H1 (cell line): ENCODE measurements at regions not wholly inside any gene's neighbourhood (a gene's known extent, or its start where the extent isn't known, plus 50 kb on each side); places are given as distances from the start of the nearest gene placed in this dataset.

Experiments
- CTCF ChIA-PET: fragments of 300-600 bp; sonication (Branson Sonifier 250); formaldehyde crosslinking; loops from one replicate; lab custom pipeline; 2021; ENCODE audit not compliant: partially characterized antibody; lab: Charles Lee
- POLR2A ChIA-PET: fragments of 300-600 bp; sonication (Branson Sonifier 250); formaldehyde crosslinking; loops from one replicate; lab custom pipeline; 2021; ENCODE audit warnings: inconsistent platforms; ENCODE audit not compliant: partially characterized antibody; lab: Charles Lee
- DNase-seq, 2 experiments: peaks; one replicate each; pipeline versions ENCODE4 v3.0.0 to v3.0.0-alpha.2; 2010 to 2022; ENCODE audit warnings: low spot score in 2 of 2, low read depth in 1 of 2, mixed read lengths in 1 of 2
- FAIRE-seq: peaks from 2 replicates; lab custom pipeline; 2011; peaks lifted over from hg19 to GRCh38; lab: Jason Lieb, UNC
- H2AFZ ChIP-seq: 2 replicates; pipeline ENCODE4 v1.8.1; 2012; ENCODE audit warnings: low read length, inconsistent platforms
- H2AK5ac ChIP-seq: 2 replicates; pipeline ENCODE4 v1.6.1; 2013; ENCODE audit warnings: low read depth, low read length
- H2BK120ac ChIP-seq: replicated peaks from 2 replicates; pipeline ENCODE3; 2013; ENCODE audit warnings: low read depth, low read length, inconsistent platforms
- H2BK12ac ChIP-seq: 2 replicates; pipeline ENCODE4 v1.6.1; 2013; ENCODE audit warnings: low read depth, low read length
- H2BK15ac ChIP-seq: 2 replicates; pipeline ENCODE4 v1.6.1; 2013; ENCODE audit warnings: low read length
- H2BK20ac ChIP-seq: 2 replicates; pipeline ENCODE4 v1.6.1; 2013; ENCODE audit warnings: low read length
- H2BK5ac ChIP-seq: 2 replicates; pipeline ENCODE4 v1.6.1; 2013; ENCODE audit warnings: low read depth, low read length
- H3K14ac ChIP-seq: 2 replicates; pipeline ENCODE4 v1.6.1; 2013; ENCODE audit warnings: inconsistent platforms; ENCODE audit not compliant: insufficient read length
- H3K18ac ChIP-seq: 2 replicates; pipeline ENCODE4 v1.6.1; 2013; ENCODE audit warnings: low read length; ENCODE audit errors: extremely low read depth
- H3K23ac ChIP-seq: 2 replicates; pipeline ENCODE4 v1.6.1; 2013; ENCODE audit warnings: inconsistent platforms; ENCODE audit not compliant: insufficient read length
- H3K23me2 ChIP-seq: 2 replicates; pipeline ENCODE4 v1.6.1; 2013; ENCODE audit warnings: low read depth, low read length
- H3K27ac ChIP-seq: 2 replicates; pipeline ENCODE4 v1.6.1; 2011; ENCODE audit warnings: low read depth, low read length, inconsistent platforms
- H3K27me3 ChIP-seq, 4 experiments: replicated peaks in 1 of 4; 1 replicate in 1 of 4; 2 replicates in 3 of 4; pipeline versions ENCODE4 v1.6.1 to v1.8.1; 2011 to 2013; ENCODE audit warnings: low read length in 3 of 4, mild to moderate bottlenecking in 3 of 4, inconsistent platforms in 2 of 4, mixed read lengths in 2 of 4, moderate library complexity in 1 of 4; ENCODE audit not compliant: control insufficient read depth in 3 of 4, insufficient read depth in 3 of 4; ENCODE audit errors: extremely low read depth in 1 of 4
- H3K36me3 ChIP-seq, 4 experiments: 2 replicates each; pipeline versions ENCODE4 v1.6.1 to v1.8.1; 2011 to 2013; ENCODE audit warnings: mild to moderate bottlenecking in 4 of 4, low read length in 3 of 4, moderate library complexity in 2 of 4, control low read depth in 1 of 4, inconsistent platforms in 1 of 4; ENCODE audit not compliant: insufficient read depth in 4 of 4, control insufficient read depth in 2 of 4
- H3K4ac ChIP-seq: replicated peaks from 2 replicates; pipeline ENCODE3; 2013; ENCODE audit warnings: low read length, low read depth, mixed read lengths, inconsistent platforms; ENCODE audit not compliant: insufficient read length
- H3K4me1 ChIP-seq, 4 experiments: replicated peaks in 1 of 4; 1 replicate in 1 of 4; 2 replicates in 3 of 4; pipeline versions ENCODE4 v1.6.1 to v1.8.1; 2011 to 2013; ENCODE audit warnings: low read length in 3 of 4, inconsistent platforms in 2 of 4, mixed read lengths in 1 of 4; ENCODE audit not compliant: insufficient read depth in 4 of 4, control insufficient read depth in 3 of 4
- H3K4me2 ChIP-seq, 2 experiments: 2 replicates each; pipeline versions ENCODE4 v1.6.1 to v1.8.1; 2011 to 2013; ENCODE audit warnings: low read depth in 2 of 2, low read length in 2 of 2, control low read depth in 1 of 2, inconsistent platforms in 1 of 2, mild to moderate bottlenecking in 1 of 2; ENCODE audit not compliant: insufficient read depth in 1 of 2
- H3K4me3 ChIP-seq, 4 experiments: fragments of 200-600, 300-600 bp in 1 of 4; sonication (generic), shearing (Covaris generic), sonication (Bioruptor Twin) in 1 of 4; 2 replicates each; pipeline versions ENCODE4 v1.5.1 to v1.8.1; 2011 to 2016; ENCODE audit warnings: low read length in 4 of 4, low read depth in 3 of 4, control low read depth in 2 of 4, inconsistent platforms in 2 of 4, mild to moderate bottlenecking in 2 of 4, mixed read lengths in 1 of 4, moderate library complexity in 1 of 4; ENCODE audit not compliant: insufficient read depth in 2 of 4; ENCODE audit errors: extremely low read depth in 1 of 4
- H3K56ac ChIP-seq: replicated peaks from 2 replicates; pipeline ENCODE3; 2013; ENCODE audit warnings: low read depth, mild to moderate bottlenecking, mixed read lengths, low read length, inconsistent platforms; ENCODE audit not compliant: insufficient read length
- H3K79me1 ChIP-seq: 2 replicates; pipeline ENCODE4 v1.6.1; 2013; ENCODE audit warnings: low read depth, low read length, control low read depth
- H3K79me2 ChIP-seq, 2 experiments: 2 replicates each; pipeline versions ENCODE4 v1.6.1 to v1.8.1; 2012 to 2013; ENCODE audit warnings: low read length in 2 of 2, mild to moderate bottlenecking in 2 of 2, inconsistent platforms in 1 of 2; ENCODE audit not compliant: insufficient read depth in 2 of 2, control insufficient read depth in 1 of 2
- H3K9ac ChIP-seq, 4 experiments: replicated peaks in 1 of 4; 1 replicate in 1 of 4; 2 replicates in 3 of 4; pipeline versions ENCODE4 v1.6.1 to v1.8.1; 2011 to 2013; ENCODE audit warnings: low read depth in 3 of 4, low read length in 3 of 4, control low read depth in 2 of 4, mild to moderate bottlenecking in 2 of 4, moderate library complexity in 2 of 4, inconsistent platforms in 1 of 4; ENCODE audit errors: extremely low read depth in 1 of 4
- H3K9me3 ChIP-seq, 2 experiments: 2 replicates each; pipeline versions ENCODE4 v1.6.1 to v1.8.1; 2012 to 2013; ENCODE audit warnings: mild to moderate bottlenecking in 2 of 2, moderate library complexity in 2 of 2, control low read depth in 1 of 2, inconsistent platforms in 1 of 2, low read depth in 1 of 2, low read length in 1 of 2, mixed read lengths in 1 of 2; ENCODE audit not compliant: insufficient read depth in 2 of 2
- H4K20me1 ChIP-seq, 2 experiments: replicated peaks in 1 of 2; 2 replicates each; pipeline versions ENCODE3 to v1.8.1; 2011 to 2013; ENCODE audit warnings: inconsistent platforms in 2 of 2, low read length in 2 of 2, mild to moderate bottlenecking in 1 of 2; ENCODE audit not compliant: insufficient read depth in 2 of 2, control insufficient read depth in 1 of 2
- H4K5ac ChIP-seq: 2 replicates; pipeline ENCODE4 v1.6.1; 2013; ENCODE audit warnings: low read length, low read depth, mixed read lengths, inconsistent platforms; ENCODE audit not compliant: insufficient read length
- H4K8ac ChIP-seq: 2 replicates; pipeline ENCODE4 v1.8.0; 2013; ENCODE audit warnings: mild to moderate bottlenecking, moderate library complexity, low read length, inconsistent platforms; ENCODE audit not compliant: insufficient read depth; ENCODE audit errors: extremely low read depth
- H4K91ac ChIP-seq: replicated peaks from 2 replicates; pipeline ENCODE3; 2013; ENCODE audit warnings: low read length, mixed read lengths, inconsistent platforms; ENCODE audit not compliant: insufficient read length
- ASH2L ChIP-seq: fragments of 200-600, 300-600 bp; sonication (generic); IDR thresholded peaks from one replicate; pipeline ENCODE4 v1.7.1; 2017; ENCODE audit warnings: low read length
- ATF3 ChIP-seq: IDR thresholded peaks from 2 replicates; pipeline ENCODE4 v1.6.1; 2011; ENCODE audit warnings: low read depth, mild to moderate bottlenecking, low read length; ENCODE audit not compliant: insufficient read depth
- CBX5 ChIP-seq: fragments of 300-800, 300-1000 bp; sonication (generic); IDR thresholded peaks from 2 replicates; pipeline ENCODE4 v1.7.1; 2016; ENCODE audit warnings: antibody characterized with exemption, low read length, low read depth
- EP300 ChIP-seq, 2 experiments: IDR thresholded peaks; 1 replicate in 1 of 2; 2 replicates in 1 of 2; pipeline ENCODE4 v1.6.1; 2011 to 2012; ENCODE audit warnings: low read depth in 2 of 2, low read length in 2 of 2, mild to moderate bottlenecking in 2 of 2, borderline replicate concordance in 1 of 2, inconsistent platforms in 1 of 2, moderate library complexity in 1 of 2
- HDAC6 ChIP-seq: IDR thresholded peaks from one replicate; pipeline ENCODE4 v1.7.1; 2012; ENCODE audit warnings: low read depth, mild to moderate bottlenecking, inconsistent platforms, low read length, moderate library complexity
- JUN ChIP-seq: IDR thresholded peaks from 2 replicates; pipeline ENCODE4 v1.6.1; 2011; ENCODE audit warnings: low read depth, mild to moderate bottlenecking, improper control_type of control experiment, low read length
- KDM1A ChIP-seq: fragments of 200-600, 300-600 bp; sonication (generic); IDR thresholded peaks from 2 replicates; pipeline ENCODE4 v1.7.1; 2016; ENCODE audit warnings: mild to moderate bottlenecking, low read length, borderline replicate concordance
- SIN3A ChIP-seq, 2 experiments: IDR thresholded peaks in 1 of 2; conservative IDR thresholded peaks in 1 of 2; 2 replicates each; pipeline ENCODE4 v1.6.1; 2011 to 2012; ENCODE audit warnings: low read length in 2 of 2, improper control_type of control experiment in 1 of 2, low read depth in 1 of 2, mild to moderate bottlenecking in 1 of 2
- SIX5 ChIP-seq: IDR thresholded peaks from 2 replicates; pipeline ENCODE4 v1.6.1; 2011; ENCODE audit warnings: mild to moderate bottlenecking, low read depth, low read length
- TAF1 ChIP-seq: IDR thresholded peaks from 2 replicates; pipeline ENCODE4 v1.6.1; 2011; ENCODE audit warnings: mild to moderate bottlenecking, low read depth, low read length
- WGBS, 2 experiments: shearing (Covaris generic) in 1 of 2; methylation state at CpG; one replicate each; pipeline versions ENCODE4 v1.1.6 to v1.1.7; 2013 to 2015; ENCODE audit warnings: low lambda C conversion rate in 2 of 2, mixed read lengths in 2 of 2, inconsistent platforms in 1 of 2, low coverage in 1 of 2, missing lambda C conversion rate in 1 of 2; ENCODE audit not compliant: insufficient replicate concordance in 2 of 2, insufficient coverage in 1 of 2, insufficient read length in 1 of 2; ENCODE audit errors: extremely low coverage in 1 of 2, missing lambda C conversion rate in 1 of 2; 5-methylcytosine and 5-hydroxymethylcytosine counted together

DNA sequence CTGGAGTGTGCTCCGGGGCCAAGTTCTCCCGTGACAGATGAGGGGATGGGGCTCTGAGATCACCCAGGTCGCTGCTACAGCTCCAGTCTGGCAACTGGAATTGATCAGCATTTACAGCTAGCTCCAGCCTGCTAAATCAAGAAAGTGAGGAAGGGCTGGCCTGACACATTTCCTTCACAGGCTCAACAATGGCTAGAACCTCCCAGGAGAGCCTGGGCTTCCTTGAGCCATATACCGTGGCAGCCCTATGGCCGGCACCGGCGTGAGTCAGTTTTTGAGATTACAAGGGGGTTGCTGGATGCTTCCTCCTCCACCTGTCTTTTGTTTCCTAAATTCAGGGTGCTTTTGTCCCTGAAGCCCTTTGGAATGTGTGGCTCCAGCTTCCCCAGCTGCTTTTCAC lies 104.2 kb downstream of the ETS2 start:
- H3K27ac ChIP-seq: no peak overlapping the region
- peaks cover 2 to 27% (median 10%) of the 10 kb centered on the region in 4 experiments for H3K4me1 ChIP-seq
- peak overlapping the region; percentile 65; the same call in 1 of the 2 replicates for H3K18ac ChIP-seq
- H2BK20ac ChIP-seq: no peak overlapping the region
- no peak overlapping the region for H3K4me2 ChIP-seq
- peaks cover 12% of the 10 kb centered on the region for H3K23me2 ChIP-seq
- H2BK15ac ChIP-seq: 0 out of 2 replicates have a peak overlapping the region, but pooled peaks have one; percentile 62
- H3K4ac ChIP-seq: no peak overlapping the region
- H2BK12ac ChIP-seq: no peak overlapping the region
- peak overlapping the region; percentile 37 for H2AFZ ChIP-seq
- 0 out of 2 replicates have a peak, but pooled peaks cover 2% of the 10 kb centered on the region for H3K79me1 ChIP-seq
- H3K27me3 ChIP-seq: peaks cover 0 to 10% (median 2%) of the 10 kb centered on the region in 4 experiments; a peak in 3 of 7 replicates
- no peak for FAIRE-seq
- H2BK5ac ChIP-seq: 0 out of 2 replicates have a peak overlapping the region, but pooled peaks have one; percentile 41
- no peak overlapping the region for H4K8ac ChIP-seq
- 89% methylated on average over 7 of the region's 7 CpGs; no CpG with 5 or more reads in 1 of the 2 experiments for WGBS, 2 experiments
- no peak for DNase-seq
- no peak for TF ChIP-seq JUN
- no peak for TF ChIP-seq KDM1A
- no peak for TF ChIP-seq SIN3A (conservative IDR thresholded peaks at IDR 0.05 in 1 of 2, IDR thresholded peaks at IDR 0.05 in 1 of 2; ENCODE audit: low read depth in 1 of 2, low read length in 2 of 2)
- no peak for TF ChIP-seq EP300 (IDR thresholded peaks at IDR 0.05; ENCODE audit: borderline replicate concordance in 1 of 2, low read depth in 2 of 2, low read length in 2 of 2)
- TF ChIP-seq ASH2L: no peak
- TF ChIP-seq CBX5: no peak
- no peak for TF ChIP-seq ATF3
- no peak for TF ChIP-seq TAF1
- no peak for TF ChIP-seq HDAC6
- no peak for TF ChIP-seq SIX5
- no peak overlapping the region for H3K9ac ChIP-seq
- H4K5ac ChIP-seq: no peak overlapping the region
- H3K14ac ChIP-seq: no peak overlapping the region
- peak overlapping the region; percentile 29 for H4K91ac ChIP-seq
- no peak overlapping the region for H3K56ac ChIP-seq
- no peak overlapping the region for H3K4me3 ChIP-seq
- no peaks in the 10 kb centered on the region for H3K9me3 ChIP-seq
- peaks cover 0 to 8% of the 10 kb centered on the region in 2 experiments for H4K20me1 ChIP-seq
- no peaks in the 10 kb centered on the region for H3K36me3 ChIP-seq
- peak overlapping the region; percentile 45 for H2BK120ac ChIP-seq
- POLR2A ChIA-PET: interaction anchor here (0.6 kb wide), 1 partner anchor 192 kb away, joined by 5 read pairs; no protein-coding TSS in a partner anchor
- no peaks in the 10 kb centered on the region for H3K79me2 ChIP-seq
- CTCF ChIA-PET: interaction anchor here (0.6 to 1.5 kb wide), 4 partner anchors 14 to 129 kb away, joined by 3 read pairs; no protein-coding TSS in a partner anchor
- no peak overlapping the region for H3K23ac ChIP-seq
- no peak overlapping the region for H2AK5ac ChIP-seq
